ENCODE measurements at regions not wholly inside any gene's neighbourhood (a gene's known extent, or its start where the extent isn't known, plus 50 kb on each side); places are given as distances from the start of the nearest gene placed in this dataset.
"Not testable (repeated sequence)": the region's sequence is repeated elsewhere in the genome, so short reads cannot be mapped to it uniquely, and the experiment has no call there.

- no peak for DNase-seq (ENCODE audit: low spot score)
These were observed 153.6 kb upstream of the TENT5A start for GRCh38 chr6:81906041-81906440.

- no peak for DNase-seq (ENCODE audit: low spot score)
These were observed 149.1 kb upstream of the TENT5A start for GRCh38 chr6:81901551-81901966.

GRCh38 chr6:81900616-81901015 lies 148.1 kb upstream of the TENT5A start:
- no peak for DNase-seq (ENCODE audit: low spot score)

GRCh38 chr6:81897793-81898192 lies 145.3 kb upstream of the TENT5A start:
- no peak for DNase-seq (ENCODE audit: low spot score)

GRCh38 chr6:81896525-81897503 lies 144.3 kb upstream of the TENT5A start:
- DNase-seq (ENCODE audit: low spot score): no peak

GRCh38 chr6:81895511-81896185 lies 143.2 kb upstream of the TENT5A start:
- no peak for DNase-seq (ENCODE audit: low spot score)

GRCh38 chr6:81894788-81895271 lies 142.3 kb upstream of the TENT5A start:
- DNase-seq (ENCODE audit: low spot score): no peak

- DNase-seq (ENCODE audit: low spot score): no peak
These were observed 141.8 kb upstream of the TENT5A start for GRCh38 chr6:81894306-81894705.

GRCh38 chr6:81892891-81893290 lies 140.4 kb upstream of the TENT5A start:
- DNase-seq (ENCODE audit: low spot score): no peak

GRCh38 chr6:81891874-81892273 lies 139.4 kb upstream of the TENT5A start:
- DNase-seq (ENCODE audit: low spot score): no peak

- DNase-seq (ENCODE audit: low spot score): no peak
These were observed 138.4 kb upstream of the TENT5A start for GRCh38 chr6:81890846-81891245.

- no peak for DNase-seq (ENCODE audit: low spot score)
These were observed 137.0 kb upstream of the TENT5A start for GRCh38 chr6:81889377-81890053.

- DNase-seq (ENCODE audit: low spot score): not testable (repeated sequence)
These were observed 134.4 kb upstream of the TENT5A start for GRCh38 chr6:81886909-81887308.

GRCh38 chr6:81886157-81886556 lies 133.7 kb upstream of the TENT5A start:
- DNase-seq (ENCODE audit: low spot score): no peak

- DNase-seq (ENCODE audit: low spot score): no peak
These were observed 129.2 kb upstream of the TENT5A start for GRCh38 chr6:81881660-81882059.

GRCh38 chr6:81878479-81878878 lies 126.0 kb upstream of the TENT5A start:
- no peak for DNase-seq (ENCODE audit: low spot score)

GRCh38 chr6:81876971-81877370 lies 124.5 kb upstream of the TENT5A start:
- no peak for DNase-seq (ENCODE audit: low spot score)

- no peak for DNase-seq (ENCODE audit: low spot score)
These were observed 123.4 kb upstream of the TENT5A start for GRCh38 chr6:81875782-81876293.

- not testable (repeated sequence) for DNase-seq (ENCODE audit: low spot score)
These were observed 117.4 kb upstream of the TENT5A start for GRCh38 chr6:81869749-81870508.

- DNase-seq (ENCODE audit: low spot score): no peak
These were observed 113.2 kb upstream of the TENT5A start for GRCh38 chr6:81865712-81866111.

- DNase-seq (ENCODE audit: low spot score): no peak
These were observed 111.6 kb upstream of the TENT5A start for GRCh38 chr6:81864124-81864523.

Data from NAMALWA (cell line).